ENCODE measurements at regions not wholly inside any gene's neighbourhood (a gene's known extent, or its start where the extent isn't known, plus 50 kb on each side); places are given as distances from the start of the nearest gene placed in this dataset.

GRCh38 chr17:33513769-33514168, 220.7 kb upstream of the ASIC2 start:
- Histone ChIP-seq H3K4me2 (ENCODE audit: low read depth, low read length) (no peak overlapping the region), H2AK9ac (replicated peaks; ENCODE audit: low read depth, low read length, poor library complexity) (no peak overlapping the region), H2BK20ac (ENCODE audit: low read depth, low read length) (no peak overlapping the region), H3K23ac (ENCODE audit: low read depth, low read length) (no peak overlapping the region), H4K8ac (ENCODE audit: low read depth in 2 of 2, low read length in 2 of 2) (no peak overlapping the region), H3K9me3 (ENCODE audit: control insufficient read depth, insufficient read depth, low read length) (peaks cover 3% of the 10 kb centered on the region; the same call in 1 of the 2 replicates), H2AFZ (replicated peaks; ENCODE audit: low read length, poor library complexity) (peak overlapping the region; percentile 21), H2BK5ac (ENCODE audit: low read depth, low read length, poor library complexity, severe bottlenecking) (no peak overlapping the region), H2BK120ac (ENCODE audit: low read depth, low read length) (no peak overlapping the region), H4K91ac (ENCODE audit: insufficient read depth, low read depth, low read length) (no peak overlapping the region), H3K9ac (ENCODE audit: low read depth, low read length) (no peak overlapping the region), H3K4me3 (ENCODE audit: insufficient read depth, low read depth, low read length) (no peak overlapping the region), H3K36me3 (ENCODE audit: control insufficient read depth, insufficient read depth, low read length) (no peaks in the 10 kb centered on the region), H4K20me1 (ENCODE audit: insufficient read depth, low read length) (no peaks in the 10 kb centered on the region), H2AK5ac (ENCODE audit: low read depth, low read length) (no peak overlapping the region), H3K27me3 (ENCODE audit: control insufficient read depth, insufficient read depth, low read length) (no peaks in the 10 kb centered on the region), H3K9me1 (ENCODE audit: insufficient read depth, low read length) (no peaks in the 10 kb centered on the region), H3K4me1 (ENCODE audit: control insufficient read depth, insufficient read depth, low read length) (no peaks in the 10 kb centered on the region), H3K79me1 (ENCODE audit: low read depth in 1 of 2, low read length in 2 of 2) (no peaks in the 10 kb centered on the region), H3K27ac (ENCODE audit: insufficient read depth, low read length) (no peak overlapping the region), H2BK15ac (ENCODE audit: low read depth, low read length) (no peak overlapping the region), H3K4ac (ENCODE audit: low read depth, low read length) (no peak overlapping the region), H4K5ac (ENCODE audit: low read depth, low read length) (no peak overlapping the region), H3K18ac (ENCODE audit: low read depth, low read length) (no peak overlapping the region), H3K14ac (replicated peaks; ENCODE audit: low read depth, low read length) (no peak overlapping the region), H3K56ac (ENCODE audit: extremely low read depth, insufficient read depth, low read length) (no peak overlapping the region)
- TF ChIP-seq CEBPB (IDR thresholded peaks at IDR 0.05; ENCODE audit: low read depth, low read length) (no peak), FOS (IDR thresholded peaks at IDR 0.05; ENCODE audit: low read depth, low read length) (no peak)
- POLR2A ChIA-PET (ENCODE audit: unreplicated experiment) = no interaction called here
- dilution Hi-C loops (cut with HindIII; ENCODE audit: low sequenced_read_pairs, unreplicated experiment) (no loop called here), intact Hi-C loops (cut with micrococcal nuclease) (no loop called here), in situ Hi-C loops (cut with MboI; ENCODE audit: low sequenced_read_pairs) (no loop called here)
- CTCF ChIA-PET = no interaction called here
- no TSS peak for BruUV-seq (replicated peaks)
- 8% methylated on average over 2 of the region's 5 CpGs; no CpG with 5 or more reads in 1 of the 2 experiments for WGBS, 2 experiments (ENCODE audit: extremely low coverage in 2 of 2, insufficient read length in 1 of 2)
- ATAC-seq (ENCODE audit: low read depth) (no peak), DNase-seq (no peak)

Data from IMR-90 (cell line).